ENCODE measurements at regions not wholly inside any gene's neighbourhood (a gene's known extent, or its start where the extent isn't known, plus 50 kb on each side); places are given as distances from the start of the nearest gene placed in this dataset.

DNA sequence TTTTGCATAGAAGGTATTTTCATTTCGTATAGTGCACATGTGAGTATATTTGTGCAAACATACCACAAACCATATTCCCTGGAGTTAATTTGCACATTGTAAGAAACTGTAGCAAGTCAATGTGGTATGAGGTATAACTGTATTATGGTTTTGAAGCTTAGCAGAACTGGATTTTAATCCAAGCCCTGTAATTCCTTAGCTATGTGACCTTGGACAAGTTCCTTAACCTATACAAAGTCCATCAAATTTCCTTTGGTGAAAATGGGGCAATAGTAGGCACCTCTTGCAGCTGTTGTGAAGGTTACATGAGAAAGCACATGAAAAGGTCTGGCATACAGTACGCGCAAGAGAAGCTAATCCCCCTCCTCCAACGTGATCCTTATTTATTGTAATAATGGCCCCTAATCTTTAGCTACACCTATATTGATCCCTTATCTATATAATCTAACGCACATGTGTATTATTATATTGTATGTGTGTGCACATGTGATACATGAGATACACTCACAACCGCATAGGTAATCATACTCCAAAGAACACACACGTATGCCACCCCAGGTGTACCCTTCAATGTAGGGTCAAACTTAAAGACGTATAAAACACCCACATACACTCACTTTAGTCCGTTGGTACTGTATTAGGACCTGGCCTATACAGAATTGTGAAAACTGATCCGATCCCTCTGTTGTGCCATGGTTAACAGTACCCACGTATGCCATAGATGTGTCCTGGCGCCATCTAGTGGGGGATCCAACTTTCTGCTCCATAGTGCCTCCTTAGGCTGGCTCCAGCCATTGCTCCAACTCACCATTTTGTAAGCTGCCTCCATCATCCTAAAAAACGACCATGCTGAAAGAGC, 402.9 kb upstream of the SLC14A2 start:
- TF ChIP-seq GATA2 (IDR thresholded peaks at IDR 0.05; ENCODE audit: low read depth, low read length): no peak
- no peak for TF ChIP-seq GATA3 (IDR thresholded peaks at IDR 0.05; ENCODE audit: low read depth, low read length)
